ENCODE measurements at regions not wholly inside any gene's neighbourhood (a gene's known extent, or its start where the extent isn't known, plus 50 kb on each side); places are given as distances from the start of the nearest gene placed in this dataset.

GRCh38 chr9:94159069-94159939, 75.0 kb downstream of the PTPDC1 start:
- DNase-seq, result no peak
- H3K4me3 Mint-ChIP-seq, result no peak overlapping the region
- peaks cover 5% of the 10 kb centered on the region for H3K9me3 Mint-ChIP-seq
- H3K4me1 Mint-ChIP-seq, result peaks cover 2% of the 10 kb centered on the region
- H3K27me3 Mint-ChIP-seq, result peaks cover 1% of the 10 kb centered on the region
- no peaks in the 10 kb centered on the region for H3K36me3 Mint-ChIP-seq (ENCODE audit: low read depth)
- no peak overlapping the region for H3K27ac Mint-ChIP-seq
- intact Hi-C loops (cut with micrococcal nuclease), result no loop called here

- no peak overlapping the region for H3K4me3 Mint-ChIP-seq
- H3K27ac Mint-ChIP-seq, result no peak overlapping the region
- H3K9me3 Mint-ChIP-seq, result no peaks in the 10 kb centered on the region
- DNase-seq, result no peak
- peaks cover 1% of the 10 kb centered on the region for H3K27me3 Mint-ChIP-seq
- H3K4me1 Mint-ChIP-seq, result peaks cover 12% of the 10 kb centered on the region
- H3K36me3 Mint-ChIP-seq (ENCODE audit: low read depth), result no peaks in the 10 kb centered on the region
- intact Hi-C loops (cut with micrococcal nuclease), result no loop called here
Observed at GRCh38 chr9:94160594-94161501, 76.6 kb downstream of the PTPDC1 start.

- DNase-seq, result no peak
- no peak overlapping the region for H3K27ac Mint-ChIP-seq
- H3K27me3 Mint-ChIP-seq, result peaks cover under 1% of the 10 kb centered on the region
- no peaks in the 10 kb centered on the region for H3K36me3 Mint-ChIP-seq (ENCODE audit: low read depth)
- no peaks in the 10 kb centered on the region for H3K9me3 Mint-ChIP-seq
- H3K4me3 Mint-ChIP-seq, result no peak overlapping the region
- intact Hi-C loops (cut with micrococcal nuclease), result no loop called here
- H3K4me1 Mint-ChIP-seq, result peaks cover 12% of the 10 kb centered on the region
Observed at GRCh38 chr9:94161673-94162072, 77.4 kb downstream of the PTPDC1 start.

GRCh38 chr9:94164806-94165549, 80.7 kb downstream of the PTPDC1 start:
- Mint-ChIP-seq H3K4me3 (peak overlapping the region; percentile 81), H3K9me3 (no peaks in the 10 kb centered on the region), H3K27ac (peak overlapping the region; percentile 81), H3K36me3 (ENCODE audit: low read depth) (peaks cover 10% of the 10 kb centered on the region), H3K4me1 (peaks cover 31% of the 10 kb centered on the region), H3K27me3 (no peaks in the 10 kb centered on the region)
- intact Hi-C loops (cut with micrococcal nuclease), result loop anchor here (5.0 kb wide), 5 partner anchors 562 to 1873 kb away; partner anchors contain the start of genes AOPEP, FAM120A, FAM120AOS and IARS1
- no peak for DNase-seq

GRCh38 chr9:94165592-94166235, 81.5 kb downstream of the PTPDC1 start:
- Mint-ChIP-seq H3K4me3 (peak overlapping the region; percentile 81), H3K9me3 (no peaks in the 10 kb centered on the region), H3K27me3 (no peaks in the 10 kb centered on the region), H3K4me1 (peaks cover 35% of the 10 kb centered on the region), H3K27ac (peak overlapping the region; percentile 81), H3K36me3 (ENCODE audit: low read depth) (peaks cover 11% of the 10 kb centered on the region)
- DNase-seq, result peak; percentile 99
- intact Hi-C loops (cut with micrococcal nuclease), result loop anchor here (1.0 to 5.0 kb wide), 8 partner anchors 14 to 1873 kb away; partner anchors contain the start of genes AOPEP, FAM120A, FAM120AOS and IARS1

- Mint-ChIP-seq H3K27ac (peak overlapping the region; percentile 88), H3K9me3 (no peaks in the 10 kb centered on the region), H3K4me3 (peak overlapping the region; percentile 90), H3K36me3 (ENCODE audit: low read depth) (peaks cover 13% of the 10 kb centered on the region), H3K27me3 (no peaks in the 10 kb centered on the region), H3K4me1 (peaks cover 37% of the 10 kb centered on the region)
- intact Hi-C loops (cut with micrococcal nuclease), result loop anchor here (1.0 to 5.0 kb wide), 8 partner anchors 13 to 1874 kb away; partner anchors contain the start of genes AOPEP, FAM120A, FAM120AOS and IARS1
- DNase-seq, result peak; percentile 98
Observed at GRCh38 chr9:94166236-94166975, 82.1 kb downstream of the PTPDC1 start.

- DNase-seq, result no peak
- H3K9me3 Mint-ChIP-seq, result no peaks in the 10 kb centered on the region
- intact Hi-C loops (cut with micrococcal nuclease), result loop anchor here (1.0 to 5.0 kb wide), 8 partner anchors 12 to 1875 kb away; partner anchors contain the start of genes AOPEP, FAM120A, FAM120AOS and IARS1
- H3K27me3 Mint-ChIP-seq, result no peaks in the 10 kb centered on the region
- H3K4me3 Mint-ChIP-seq, result peak overlapping the region; percentile 90
- peaks cover 39% of the 10 kb centered on the region for H3K4me1 Mint-ChIP-seq
- H3K27ac Mint-ChIP-seq, result peak overlapping the region; percentile 88
- peaks cover 13% of the 10 kb centered on the region for H3K36me3 Mint-ChIP-seq (ENCODE audit: low read depth)
Observed at GRCh38 chr9:94166976-94167346, 82.7 kb downstream of the PTPDC1 start.

- no peaks in the 10 kb centered on the region for H3K27me3 Mint-ChIP-seq
- intact Hi-C loops (cut with micrococcal nuclease), result loop anchor here (2.0 to 5.0 kb wide), 6 partner anchors 137 to 1875 kb away; partner anchors contain the start of genes AOPEP, FAM120A, FAM120AOS and IARS1
- H3K4me1 Mint-ChIP-seq, result peaks cover 39% of the 10 kb centered on the region
- H3K36me3 Mint-ChIP-seq (ENCODE audit: low read depth), result peaks cover 13% of the 10 kb centered on the region
- peak overlapping the region; percentile 90 for H3K4me3 Mint-ChIP-seq
- H3K27ac Mint-ChIP-seq, result peak overlapping the region; percentile 88
- H3K9me3 Mint-ChIP-seq, result no peaks in the 10 kb centered on the region
- no peak for DNase-seq
Observed at GRCh38 chr9:94167376-94167890, 83.2 kb downstream of the PTPDC1 start.

GRCh38 chr9:94168203-94169000, 84.1 kb downstream of the PTPDC1 start:
- intact Hi-C loops (cut with micrococcal nuclease), result loop anchor here (5.0 kb wide), 5 partner anchors 559 to 1876 kb away; partner anchors contain the start of genes AOPEP, FAM120A, FAM120AOS and IARS1
- peaks cover 20% of the 10 kb centered on the region for H3K36me3 Mint-ChIP-seq (ENCODE audit: low read depth)
- H3K4me3 Mint-ChIP-seq, result peak overlapping the region; percentile 90
- DNase-seq, result no peak
- peaks cover 47% of the 10 kb centered on the region for H3K4me1 Mint-ChIP-seq
- H3K9me3 Mint-ChIP-seq, result no peaks in the 10 kb centered on the region
- H3K27me3 Mint-ChIP-seq, result no peaks in the 10 kb centered on the region
- H3K27ac Mint-ChIP-seq, result peak overlapping the region; percentile 29

- DNase-seq, result no peak
- H3K4me1 Mint-ChIP-seq, result peaks cover 55% of the 10 kb centered on the region
- intact Hi-C loops (cut with micrococcal nuclease), result loop anchor here (5.0 kb wide), 5 partner anchors 557 to 1878 kb away; partner anchors contain the start of genes AOPEP, FAM120A, FAM120AOS and IARS1
- H3K27ac Mint-ChIP-seq, result no peak overlapping the region
- H3K9me3 Mint-ChIP-seq, result no peaks in the 10 kb centered on the region
- peak overlapping the region; percentile 61 for H3K4me3 Mint-ChIP-seq
- no peaks in the 10 kb centered on the region for H3K27me3 Mint-ChIP-seq
- peaks cover 33% of the 10 kb centered on the region for H3K36me3 Mint-ChIP-seq (ENCODE audit: low read depth)
Observed at GRCh38 chr9:94169968-94170367, 85.7 kb downstream of the PTPDC1 start.

GRCh38 chr9:94173632-94174031, 85.5 kb upstream of the ZNF169 start:
- H3K4me3 Mint-ChIP-seq, result no peak overlapping the region
- intact Hi-C loops (cut with micrococcal nuclease), result no loop called here
- no peaks in the 10 kb centered on the region for H3K27me3 Mint-ChIP-seq
- no peak for DNase-seq
- peak overlapping the region; percentile 72 for H3K27ac Mint-ChIP-seq
- peaks cover 48% of the 10 kb centered on the region for H3K4me1 Mint-ChIP-seq
- H3K36me3 Mint-ChIP-seq (ENCODE audit: low read depth), result peaks cover 51% of the 10 kb centered on the region
- no peaks in the 10 kb centered on the region for H3K9me3 Mint-ChIP-seq
